ENCODE measurements at regions not wholly inside any gene's neighbourhood (a gene's known extent, or its start where the extent isn't known, plus 50 kb on each side); places are given as distances from the start of the nearest gene placed in this dataset.

DNA sequence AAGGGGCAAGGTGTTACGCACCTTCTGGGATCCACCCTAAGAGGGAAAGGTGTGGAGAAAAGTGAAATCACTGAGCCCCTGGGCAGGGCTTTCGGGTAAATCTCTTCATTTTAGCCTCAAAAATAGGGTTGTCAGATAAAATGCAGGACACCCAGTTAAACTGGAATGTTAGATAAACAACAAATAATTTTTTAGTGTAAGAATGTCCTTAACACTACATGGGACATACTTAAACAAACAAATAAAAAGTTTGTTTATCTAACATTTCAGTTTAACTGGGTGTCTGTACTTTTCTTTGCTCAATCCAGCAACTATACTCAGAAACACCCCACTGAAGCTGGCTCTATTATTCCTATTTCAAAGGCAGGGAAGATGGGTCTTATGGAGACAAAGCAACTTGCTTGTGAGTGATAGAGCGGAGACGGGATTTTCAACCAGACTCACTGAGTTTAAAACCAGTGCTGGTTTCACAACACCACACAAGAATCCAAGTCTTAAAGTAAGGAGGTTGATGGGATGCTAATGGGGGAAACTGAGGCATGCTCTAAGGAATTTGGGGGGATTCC lies 144.8 kb upstream of the RBPJ start:
- TF ChIP-seq POLR2A (IDR thresholded peaks at IDR 0.05), result no peak
- TF ChIP-seq, protein P1, sequence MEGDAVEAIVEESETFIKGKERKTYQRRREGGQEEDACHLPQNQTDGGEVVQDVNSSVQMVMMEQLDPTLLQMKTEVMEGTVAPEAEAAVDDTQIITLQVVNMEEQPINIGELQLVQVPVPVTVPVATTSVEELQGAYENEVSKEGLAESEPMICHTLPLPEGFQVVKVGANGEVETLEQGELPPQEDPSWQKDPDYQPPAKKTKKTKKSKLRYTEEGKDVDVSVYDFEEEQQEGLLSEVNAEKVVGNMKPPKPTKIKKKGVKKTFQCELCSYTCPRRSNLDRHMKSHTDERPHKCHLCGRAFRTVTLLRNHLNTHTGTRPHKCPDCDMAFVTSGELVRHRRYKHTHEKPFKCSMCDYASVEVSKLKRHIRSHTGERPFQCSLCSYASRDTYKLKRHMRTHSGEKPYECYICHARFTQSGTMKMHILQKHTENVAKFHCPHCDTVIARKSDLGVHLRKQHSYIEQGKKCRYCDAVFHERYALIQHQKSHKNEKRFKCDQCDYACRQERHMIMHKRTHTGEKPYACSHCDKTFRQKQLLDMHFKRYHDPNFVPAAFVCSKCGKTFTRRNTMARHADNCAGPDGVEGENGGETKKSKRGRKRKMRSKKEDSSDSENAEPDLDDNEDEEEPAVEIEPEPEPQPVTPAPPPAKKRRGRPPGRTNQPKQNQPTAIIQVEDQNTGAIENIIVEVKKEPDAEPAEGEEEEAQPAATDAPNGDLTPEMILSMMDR (IDR thresholded peaks at IDR 0.05), result no peak
- no peak for TF ChIP-seq EP300 (IDR thresholded peaks at IDR 0.05)

All from tibial nerve (tissue), 4 donors.